Ovary (tissue), 7 donors: ENCODE measurements at regions not wholly inside any gene's neighbourhood (a gene's known extent, or its start where the extent isn't known, plus 50 kb on each side); places are given as distances from the start of the nearest gene placed in this dataset.

Experiments used
- DNase-seq, 5 donors: peaks; one replicate each; pipeline ENCODE4 v3.0.0-alpha.2; 2019 to 2020
- H3K27ac ChIP-seq, 2 donors: fragments of 200-600 bp; one replicate each; pipeline versions ENCODE4 v1.5.1 to v1.8.0; 2019 to 2022
- H3K27me3 ChIP-seq: fragments of 200-600 bp; one replicate; pipeline ENCODE4 v1.8.0; 2022
- H3K36me3 ChIP-seq: fragments of 200-600 bp; sonication (generic); one replicate; pipeline ENCODE4 v1.5.1; 2019
- H3K4me1 ChIP-seq: one replicate; pipeline ENCODE4 v1.8.1; 2013; ENCODE audit warnings: mild to moderate bottlenecking, moderate library complexity; ENCODE audit not compliant: insufficient read depth
- H3K4me3 ChIP-seq: fragments of 200-600 bp; sonication (generic); one replicate; pipeline ENCODE4 v1.5.1; 2017
- H3K9me3 ChIP-seq, 2 donors: fragments of 200-600 bp in 1 of 2; sonication (generic) in 1 of 2; one replicate each; pipeline versions ENCODE4 v1.5.1 to v1.8.1; 2013 to 2019; ENCODE audit warnings: mild to moderate bottlenecking in 1 of 2, moderate library complexity in 1 of 2
- EP300 ChIP-seq: sonication (generic); formaldehyde crosslinking; IDR thresholded peaks from one replicate; pipeline ENCODE4 v1.6.1; 2017; ENCODE audit warnings: antibody characterized with exemption
- POLR2A ChIP-seq: fragments of 450-650 bp; IDR thresholded peaks from one replicate; pipeline ENCODE4 v1.6.1; 2017; ENCODE audit warnings: antibody characterized with exemption, mild to moderate bottlenecking, moderate library complexity
- WGBS, 3 donors: extraction: QIAGEN DNeasy Blood & Tissue Kit in 1 of 3; methylation state at CpG; one replicate each; pipeline versions ENCODE4 v1.1.5 to v1.1.7; 2013 to 2017; 5-methylcytosine and 5-hydroxymethylcytosine counted together
- intact Hi-C, 4 donors: fragments of 100-400 bp; cut with DNase I; formaldehyde crosslinking; loops; one replicate each; pipeline versions ENCODE4 v1.11.0 to v1.15.1; 2022 to 2023
- TF ChIP-seq, protein P1 (sequence below), 3 donors: fragments of 450-650 bp in 2 of 3; fragments of 200-600 bp in 1 of 3; IDR thresholded peaks; one replicate each; pipeline versions ENCODE4 v1.5.1 to v1.8.0; 2016 to 2022; ENCODE audit warnings: antibody characterized with exemption in 3 of 3, mild to moderate bottlenecking in 1 of 3
- donor health status: DM: no; HTN: no; CAD: no; lungs with moderate emphysema.
- donor health status: DM: no; HTN: no; CAD: no.
- donor health status: Bipolar disorder and iron deficiency.
- donor health status: DM: no; HTN: no; CAD: no.
- donor health status: DM: yes; HTN: yes; CAD: no.

DNA sequence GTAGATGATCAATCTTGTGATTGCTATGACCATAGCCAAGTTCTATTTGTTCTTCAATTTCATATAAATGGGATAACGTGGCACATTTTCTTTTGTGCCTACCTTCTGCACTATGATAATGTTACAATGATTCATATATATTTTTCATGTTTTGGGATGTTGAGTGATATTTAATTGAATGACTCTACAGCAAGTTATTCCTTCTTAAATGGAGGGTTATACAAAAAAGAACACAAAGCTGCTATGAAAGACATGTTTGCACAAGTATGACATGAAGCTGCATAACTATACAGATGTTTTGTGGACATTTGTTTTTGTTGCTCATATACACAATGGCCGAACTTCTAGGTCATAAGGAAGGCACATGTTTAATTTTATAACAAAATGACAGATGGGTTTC, 356.2 kb downstream of the CBLN2 start:
- no peaks in the 10 kb centered on the region for H3K27me3 ChIP-seq
- 68 to 76% (median 71%) methylated on average over 2 of the region's 2 CpGs for WGBS, 3 donors
- DNase-seq: no peak
- H3K27ac ChIP-seq: no peak overlapping the region
- intact Hi-C loops: no loop called here
- H3K9me3 ChIP-seq: no peaks in the 10 kb centered on the region
- no peak overlapping the region for H3K4me3 ChIP-seq
- H3K36me3 ChIP-seq: no peaks in the 10 kb centered on the region
- H3K4me1 ChIP-seq: no peaks in the 10 kb centered on the region
- TF ChIP-seq, protein P1, sequence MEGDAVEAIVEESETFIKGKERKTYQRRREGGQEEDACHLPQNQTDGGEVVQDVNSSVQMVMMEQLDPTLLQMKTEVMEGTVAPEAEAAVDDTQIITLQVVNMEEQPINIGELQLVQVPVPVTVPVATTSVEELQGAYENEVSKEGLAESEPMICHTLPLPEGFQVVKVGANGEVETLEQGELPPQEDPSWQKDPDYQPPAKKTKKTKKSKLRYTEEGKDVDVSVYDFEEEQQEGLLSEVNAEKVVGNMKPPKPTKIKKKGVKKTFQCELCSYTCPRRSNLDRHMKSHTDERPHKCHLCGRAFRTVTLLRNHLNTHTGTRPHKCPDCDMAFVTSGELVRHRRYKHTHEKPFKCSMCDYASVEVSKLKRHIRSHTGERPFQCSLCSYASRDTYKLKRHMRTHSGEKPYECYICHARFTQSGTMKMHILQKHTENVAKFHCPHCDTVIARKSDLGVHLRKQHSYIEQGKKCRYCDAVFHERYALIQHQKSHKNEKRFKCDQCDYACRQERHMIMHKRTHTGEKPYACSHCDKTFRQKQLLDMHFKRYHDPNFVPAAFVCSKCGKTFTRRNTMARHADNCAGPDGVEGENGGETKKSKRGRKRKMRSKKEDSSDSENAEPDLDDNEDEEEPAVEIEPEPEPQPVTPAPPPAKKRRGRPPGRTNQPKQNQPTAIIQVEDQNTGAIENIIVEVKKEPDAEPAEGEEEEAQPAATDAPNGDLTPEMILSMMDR (IDR thresholded peaks at IDR 0.05): no peak
- no peak for TF ChIP-seq POLR2A
- no peak for TF ChIP-seq EP300

DNA sequence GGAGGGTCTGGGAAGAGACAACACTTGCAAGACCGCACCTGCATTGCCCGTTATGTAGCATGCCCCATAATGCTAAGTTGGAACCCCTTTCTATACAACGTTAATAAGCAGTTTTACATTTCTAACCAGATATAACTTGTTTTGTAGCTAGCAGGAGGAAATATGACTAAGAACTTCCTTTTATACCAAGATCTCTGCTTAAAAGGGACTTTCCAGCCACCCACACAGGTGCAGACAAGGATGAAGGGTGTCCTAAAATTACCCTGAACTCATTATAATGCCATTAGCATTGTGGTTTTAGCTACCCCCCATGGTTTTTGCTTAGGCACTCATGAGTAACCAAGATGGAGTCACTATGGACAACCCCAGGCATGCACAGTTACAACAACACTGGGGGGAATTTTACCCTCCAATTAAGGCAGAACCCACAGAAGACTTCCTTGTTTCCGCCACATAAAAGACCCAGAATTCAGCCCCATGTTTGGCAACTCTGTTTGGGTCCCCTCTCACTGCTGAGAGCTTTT, 362.8 kb downstream of the CBLN2 start:
- no peak overlapping the region for H3K4me3 ChIP-seq
- DNase-seq: no peak
- H3K9me3 ChIP-seq: no peaks in the 10 kb centered on the region
- intact Hi-C loops: no loop called here
- TF ChIP-seq POLR2A: no peak
- H3K27me3 ChIP-seq: no peaks in the 10 kb centered on the region
- H3K4me1 ChIP-seq: no peaks in the 10 kb centered on the region
- H3K27ac ChIP-seq: no peak overlapping the region
- H3K36me3 ChIP-seq: no peaks in the 10 kb centered on the region
- 78 to 83% (median 81%) methylated on average over 4 of the region's 4 CpGs for WGBS, 3 donors

DNA sequence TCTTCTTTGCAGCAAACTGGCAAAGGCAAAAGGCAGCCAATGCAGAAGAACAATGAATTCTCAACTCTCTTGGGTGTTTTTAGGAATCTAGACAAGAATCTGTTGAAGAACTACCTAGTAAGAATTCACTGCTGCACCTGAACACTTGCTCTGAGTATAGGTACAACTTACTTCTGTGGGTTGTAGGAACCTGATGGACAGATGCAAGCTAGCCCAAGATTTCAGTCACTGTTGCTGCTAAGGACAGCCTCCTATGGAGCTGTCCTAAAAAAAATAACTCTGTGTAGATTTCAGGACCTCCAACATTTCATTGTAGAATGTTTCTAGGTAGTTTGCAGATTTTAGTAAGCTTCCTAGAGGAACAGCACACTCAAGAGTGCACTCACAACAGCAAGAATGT, 363.5 kb downstream of the CBLN2 start:
- Histone ChIP-seq H3K4me1 (no peaks in the 10 kb centered on the region), H3K27me3 (no peaks in the 10 kb centered on the region), H3K36me3 (no peaks in the 10 kb centered on the region), H3K27ac (no peak overlapping the region), H3K9me3 (no peaks in the 10 kb centered on the region), H3K4me3 (no peak overlapping the region)
- TF ChIP-seq EP300: no peak
- TF ChIP-seq, protein P1 (IDR thresholded peaks at IDR 0.05): no peak
- TF ChIP-seq POLR2A: no peak
- DNase-seq: no peak
- intact Hi-C loops: no loop called here

DNA sequence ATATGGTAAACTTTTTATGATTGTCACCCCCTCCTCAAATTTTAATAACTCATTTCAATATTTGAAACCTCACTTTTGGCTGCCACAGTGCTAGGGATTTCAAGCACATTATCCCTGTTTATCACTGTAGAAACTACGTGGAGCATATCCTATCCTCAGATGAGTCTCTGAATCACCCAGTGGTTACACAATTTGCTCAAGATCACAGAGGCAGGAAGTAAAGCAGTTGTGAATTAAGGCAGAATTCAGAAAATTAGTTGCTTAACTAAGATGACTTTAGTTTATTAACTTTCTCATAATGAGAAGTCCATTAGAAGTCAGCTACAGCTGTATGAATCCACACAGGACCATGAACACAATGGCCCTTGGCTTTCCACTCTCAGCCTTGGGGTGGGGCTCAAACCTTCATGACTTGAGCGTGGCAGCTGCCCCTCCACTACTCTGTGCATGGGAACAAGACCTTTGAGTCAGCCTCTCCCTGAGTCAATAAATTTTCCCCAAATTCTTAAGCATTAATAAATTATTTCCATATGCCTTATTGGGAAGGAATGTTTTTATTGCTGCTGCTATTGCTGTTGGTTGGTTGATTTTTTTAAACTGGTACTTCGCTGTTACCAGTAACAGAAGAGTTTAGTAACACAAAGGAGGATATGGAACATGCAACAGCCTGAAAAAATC, 369.0 kb downstream of the CBLN2 start:
- Histone ChIP-seq H3K4me3 (no peak overlapping the region), H3K27ac (no peak overlapping the region), H3K9me3 (no peaks in the 10 kb centered on the region), H3K36me3 (no peaks in the 10 kb centered on the region), H3K4me1 (no peaks in the 10 kb centered on the region), H3K27me3 (no peaks in the 10 kb centered on the region)
- TF ChIP-seq, protein P1 (IDR thresholded peaks at IDR 0.05): no peak
- no peak for TF ChIP-seq POLR2A
- no peak for TF ChIP-seq EP300
- no peak for DNase-seq
- WGBS, 3 donors: 66 to 74% (median 67%) methylated on average over 3 of the region's 3 CpGs
- intact Hi-C loops: no loop called here

DNA sequence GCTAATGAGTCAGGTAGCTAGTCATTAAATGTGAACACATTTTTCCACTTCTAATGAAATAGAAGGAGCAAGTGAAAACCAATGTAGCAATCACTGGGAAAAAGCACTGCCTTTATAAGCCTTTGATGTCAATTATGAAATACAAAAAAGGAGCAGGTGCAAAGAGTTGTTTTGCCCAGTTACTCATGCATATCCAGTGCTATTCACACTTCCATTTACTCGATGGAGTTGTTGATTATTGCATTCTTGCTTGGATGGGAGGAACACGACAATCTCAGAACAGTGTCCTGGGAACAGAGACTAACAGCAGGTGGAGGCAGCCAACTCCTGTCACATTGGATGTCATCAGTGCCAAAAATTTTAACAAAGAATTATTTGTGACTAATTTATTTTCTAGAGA, 372.5 kb downstream of the CBLN2 start:
- TF ChIP-seq POLR2A: no peak
- TF ChIP-seq, protein P1 (IDR thresholded peaks at IDR 0.05): no peak
- intact Hi-C loops: no loop called here
- WGBS, 3 donors: 17 to 35% (median 31%) methylated on average over 2 of the region's 2 CpGs
- H3K36me3 ChIP-seq: no peaks in the 10 kb centered on the region
- H3K4me1 ChIP-seq: no peaks in the 10 kb centered on the region
- H3K4me3 ChIP-seq: no peak overlapping the region
- H3K27ac ChIP-seq: no peak overlapping the region
- no peaks in the 10 kb centered on the region for H3K27me3 ChIP-seq
- no peaks in the 10 kb centered on the region for H3K9me3 ChIP-seq
- no peak for DNase-seq
